Urothelium cell line (cell line): ENCODE measurements at regions not wholly inside any gene's neighbourhood (a gene's known extent, or its start where the extent isn't known, plus 50 kb on each side); places are given as distances from the start of the nearest gene placed in this dataset.
A peak's percentile ranks its signal among the peaks of the same experiment; 100 is the strongest.

ENCODE experiments used
- DNase-seq: peaks from one replicate; pipeline ENCODE4 v3.0.0; 2011; ENCODE audit warnings: low spot score, mixed read lengths
- FAIRE-seq: peaks from 2 replicates; lab custom pipeline; 2011; peaks lifted over from hg19 to GRCh38; lab: Jason Lieb, UNC

GRCh38 chr4:181202240-181202639, 1041.0 kb upstream of the TENM3 start:
- DNase-seq (no peak), FAIRE-seq (no peak)

DNA sequence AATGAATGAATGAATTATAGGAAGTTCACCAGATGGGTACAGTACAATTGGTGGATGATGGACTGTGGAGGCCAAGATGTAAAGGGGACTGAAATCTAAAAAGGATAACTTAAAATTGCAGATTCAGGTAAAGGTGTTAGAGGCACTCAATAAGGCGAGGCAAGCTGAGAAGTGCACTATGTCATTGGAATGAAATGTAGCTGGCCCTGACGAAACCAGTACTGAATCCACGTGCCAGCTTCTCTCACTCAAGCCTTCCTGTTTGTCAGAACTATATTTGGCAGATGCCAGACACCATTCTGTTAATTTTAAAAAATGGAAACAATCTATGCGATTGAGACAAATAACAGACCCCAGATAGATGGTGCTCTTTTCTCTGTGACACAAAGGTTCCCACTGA, 1039.1 kb upstream of the TENM3 start:
- DNase-seq (no peak), FAIRE-seq (no peak)

DNA sequence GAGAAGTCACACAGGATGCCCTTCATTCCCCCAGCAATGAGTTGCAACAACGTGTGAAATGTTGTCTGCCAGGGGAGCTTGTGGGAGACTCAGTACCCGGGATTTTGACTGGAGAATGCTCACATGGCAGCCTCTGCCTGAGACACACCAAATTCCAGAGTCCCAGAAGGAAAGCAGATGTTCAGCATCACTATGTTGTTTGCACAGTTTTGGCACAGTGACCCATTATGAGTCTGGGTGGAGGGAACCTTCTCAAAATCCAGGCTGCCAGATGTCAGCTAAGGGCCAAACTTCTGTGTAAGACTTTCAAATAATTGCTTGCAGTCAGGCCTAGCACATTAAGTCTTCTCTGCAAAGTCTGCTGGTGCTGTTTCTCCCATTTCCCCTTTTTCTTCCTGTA, 1029.7 kb upstream of the TENM3 start:
- FAIRE-seq (no peak), DNase-seq (no peak)

DNA sequence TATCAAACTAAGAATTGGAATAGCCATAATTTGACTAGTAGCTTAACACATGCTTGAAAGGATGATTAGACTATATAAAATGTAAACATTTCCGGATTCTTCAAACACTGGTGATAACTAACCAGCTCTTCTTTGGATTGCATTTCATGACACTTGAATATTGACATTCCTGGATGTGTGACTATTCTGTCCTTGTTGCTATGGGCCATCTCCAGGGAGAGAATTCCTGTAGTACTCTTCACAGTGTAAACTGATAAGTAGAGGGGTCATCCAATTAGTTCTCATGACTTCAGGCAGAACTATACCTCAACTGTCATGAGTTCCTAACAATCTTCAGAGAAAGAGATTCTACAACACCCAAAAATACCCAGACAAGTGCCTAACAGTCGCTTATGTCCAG, 1026.7 kb upstream of the TENM3 start:
- no peak for DNase-seq
- no peak for FAIRE-seq

GRCh38 chr4:181219783-181220416, 1023.3 kb upstream of the TENM3 start:
- no peak for DNase-seq
- FAIRE-seq, result no peak

DNA sequence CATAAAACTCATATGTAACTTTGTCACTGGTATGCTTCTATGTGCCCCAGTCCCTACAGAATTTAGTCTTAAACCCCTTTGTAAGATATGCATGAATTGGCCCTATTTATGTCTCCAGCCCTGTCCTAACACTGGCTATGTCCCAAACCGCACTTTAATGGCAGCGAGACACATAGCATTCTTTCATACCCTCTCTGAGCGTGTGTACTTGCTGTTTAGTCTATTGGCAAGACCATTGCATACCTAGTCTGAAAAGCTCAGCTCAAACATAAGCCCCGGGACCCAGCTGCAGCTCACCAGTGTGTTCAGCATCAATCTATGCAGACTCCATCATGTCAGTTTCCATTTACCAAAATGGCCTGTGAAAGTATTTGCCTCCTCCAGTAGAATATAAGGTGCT, 1018.4 kb upstream of the TENM3 start:
- DNase-seq (no peak), FAIRE-seq (no peak)

- no peak for DNase-seq
- FAIRE-seq, result no peak
Measured at GRCh38 chr4:181225616-181226261, 1017.5 kb upstream of the TENM3 start.

DNA sequence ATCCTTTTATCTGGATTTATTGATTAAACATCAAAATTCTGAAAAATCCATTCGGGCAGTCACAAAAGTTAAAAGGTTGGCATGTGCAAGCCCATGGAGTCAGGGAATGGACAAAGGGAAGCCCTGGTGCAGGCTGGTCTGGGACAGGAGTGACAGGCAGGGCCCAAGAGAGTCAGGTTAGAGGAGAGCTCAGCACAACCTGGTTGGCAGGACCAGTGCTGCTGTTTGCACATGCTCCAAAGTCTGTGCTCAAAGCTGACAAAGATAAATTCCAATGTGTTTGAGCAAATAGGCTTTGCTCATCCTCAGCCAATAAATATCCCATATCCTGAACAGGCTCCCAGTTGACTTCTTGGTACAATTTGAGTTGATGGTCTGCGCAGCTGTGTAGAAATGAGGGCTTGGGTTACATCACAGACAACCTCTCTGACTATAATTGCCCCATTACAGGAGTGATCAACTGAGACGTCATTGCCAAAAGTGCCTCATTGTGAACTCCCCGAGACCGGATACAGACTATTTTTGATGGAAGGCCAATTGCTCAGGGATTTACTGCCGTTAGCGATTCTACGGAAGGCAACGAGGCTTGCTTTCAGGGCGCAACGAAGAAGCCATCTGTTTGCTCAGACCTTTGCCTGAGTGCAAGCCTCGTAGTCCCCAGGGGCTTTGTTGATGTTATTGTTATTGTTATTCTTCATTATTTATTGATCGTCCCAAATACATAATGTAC, 1008.1 kb upstream of the TENM3 start:
- DNase-seq (no peak), FAIRE-seq (no peak)

GRCh38 chr4:181245326-181245725, 997.9 kb upstream of the TENM3 start:
- no peak for FAIRE-seq

GRCh38 chr4:181249031-181249430, 994.2 kb upstream of the TENM3 start:
- no peak for DNase-seq
- no peak for FAIRE-seq

More at GRCh38 chr4:181245326-181245725, 997.9 kb upstream of the TENM3 start:
- no peak for DNase-seq

DNA sequence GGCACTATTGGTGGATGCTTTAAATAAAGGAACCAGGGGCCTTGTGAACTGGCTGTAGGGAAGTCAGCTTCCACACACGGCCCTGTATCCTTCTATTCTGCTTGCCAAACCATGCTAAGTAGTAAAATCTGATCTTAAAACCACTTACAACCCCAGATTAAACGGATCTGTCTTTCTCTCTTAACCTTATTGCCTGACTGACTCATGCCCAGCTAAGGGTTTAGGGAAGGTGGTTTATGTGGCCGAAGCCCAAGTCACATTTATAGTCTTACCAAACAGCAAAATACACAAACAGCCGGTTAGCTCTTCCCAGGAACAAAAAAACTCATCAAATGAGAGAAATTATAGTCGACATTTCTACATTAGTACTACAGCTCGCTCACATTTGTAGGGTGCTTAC, 988.4 kb upstream of the TENM3 start:
- FAIRE-seq (no peak), DNase-seq (no peak)

DNA sequence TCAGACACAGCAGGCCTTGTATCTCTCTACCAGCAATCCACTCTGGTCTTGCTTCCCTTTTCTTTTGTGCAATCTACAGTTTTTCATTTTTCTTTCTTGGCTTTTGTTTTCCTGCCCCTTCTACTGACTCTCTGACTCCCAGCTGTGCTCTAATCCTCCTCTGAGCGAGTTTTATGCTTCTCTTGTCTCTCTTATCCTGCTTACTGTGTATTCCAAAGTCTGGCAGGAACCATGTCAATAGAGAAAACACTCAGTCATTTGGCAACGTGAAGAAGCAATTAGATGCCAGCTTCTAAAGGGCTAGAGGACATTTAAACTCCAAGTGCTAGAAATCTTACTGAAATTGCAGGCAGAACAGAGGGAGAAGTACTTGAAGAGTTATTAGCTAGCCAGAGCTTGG, 984.6 kb upstream of the TENM3 start:
- FAIRE-seq (no peak), DNase-seq (no peak)

GRCh38 chr4:181259081-181259709, 984.0 kb upstream of the TENM3 start:
- no peak for DNase-seq
- FAIRE-seq, result no peak

- DNase-seq, result peak; percentile 27
- no peak for FAIRE-seq
Measured at GRCh38 chr4:181261279-181261678, 981.9 kb upstream of the TENM3 start.

DNA sequence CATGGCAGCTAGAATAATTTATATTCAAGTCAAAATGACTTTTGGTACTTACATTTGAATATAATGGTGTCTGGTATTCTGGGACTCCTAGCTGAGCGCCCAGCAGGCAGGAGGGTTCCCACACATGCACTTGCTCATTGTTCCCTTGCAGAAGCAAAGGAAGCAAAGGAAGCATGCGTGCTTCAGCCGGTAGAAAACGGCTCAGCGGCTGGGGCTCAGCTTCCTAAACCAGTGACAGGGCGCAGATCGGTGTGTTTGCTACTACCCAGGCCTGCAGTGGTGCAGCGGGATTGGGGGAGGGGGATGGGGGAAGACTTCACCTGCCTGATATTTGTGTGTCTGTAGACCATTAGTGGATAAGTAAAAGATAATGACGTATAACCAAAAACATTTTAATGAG, 978.3 kb upstream of the TENM3 start:
- FAIRE-seq, result no peak

GRCh38 chr4:181265370-181265769, 977.8 kb upstream of the TENM3 start:
- FAIRE-seq, result no peak

More for the DNA sequence above, 978.3 kb upstream of the TENM3 start:
- no peak for DNase-seq

GRCh38 chr4:181271116-181271640, 972.0 kb upstream of the TENM3 start:
- no peak for DNase-seq
- no peak for FAIRE-seq

More at GRCh38 chr4:181265370-181265769, 977.8 kb upstream of the TENM3 start:
- DNase-seq, result no peak

GRCh38 chr4:181272422-181272821, 970.8 kb upstream of the TENM3 start:
- FAIRE-seq (no peak), DNase-seq (no peak)

- FAIRE-seq, result no peak
- DNase-seq, result no peak
Measured at GRCh38 chr4:181278941-181279340, 964.3 kb upstream of the TENM3 start.

GRCh38 chr4:181281451-181281850, 961.8 kb upstream of the TENM3 start:
- FAIRE-seq (no peak), DNase-seq (no peak)

- no peak for FAIRE-seq
- no peak for DNase-seq
Measured at GRCh38 chr4:181289198-181289597, 954.0 kb upstream of the TENM3 start.
